ENCODE measurements at regions not wholly inside any gene's neighbourhood (a gene's known extent, or its start where the extent isn't known, plus 50 kb on each side); places are given as distances from the start of the nearest gene placed in this dataset.

DNA sequence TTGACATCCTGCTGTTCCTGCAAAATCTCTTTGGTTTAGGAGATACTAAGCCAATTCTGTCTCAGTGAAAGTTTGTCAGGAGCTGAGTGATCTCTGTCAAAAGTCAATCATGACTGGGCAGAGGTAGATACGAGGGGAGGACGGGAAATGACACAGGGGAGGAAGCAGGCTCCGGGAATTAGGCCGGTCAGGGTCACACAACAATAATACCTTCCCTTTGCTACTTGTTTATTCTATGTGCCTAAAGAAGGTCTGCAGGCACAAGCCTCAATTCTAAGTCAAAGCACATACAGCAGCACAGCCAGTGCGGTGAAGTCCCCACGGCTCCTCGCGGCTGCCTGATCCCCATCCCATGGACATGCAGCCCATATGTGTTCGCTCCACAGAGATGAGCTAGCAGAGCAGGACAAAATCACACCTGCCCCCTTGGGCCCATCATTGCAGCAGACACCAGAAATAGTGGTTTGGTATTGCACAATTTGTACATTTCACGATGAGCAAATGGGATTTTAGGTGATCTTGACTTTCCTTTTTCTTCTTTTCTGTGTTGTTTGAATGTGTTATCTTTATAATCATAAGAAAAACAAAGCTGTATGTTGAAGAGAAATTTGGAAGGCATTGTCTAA lies 141.4 kb downstream of the VAPA start:
- Histone ChIP-seq H3K4me3 (no peak overlapping the region), H3K4me1 (ENCODE audit: insufficient read depth) (peaks cover 12% of the 10 kb centered on the region), H3K27ac (no peak overlapping the region), H3K9me3 (no peaks in the 10 kb centered on the region), H3K27me3 (no peaks in the 10 kb centered on the region), H3K36me3 (no peaks in the 10 kb centered on the region)
- intact Hi-C loops (cut with DNase I): no loop called here
- 83 to 93% (median 91%) methylated on average over 10 of the region's 10 CpGs for WGBS, 3 donors
- DNase-seq: peak in 1 of 5 donors; percentile 11
- TF ChIP-seq POLR2A (IDR thresholded peaks at IDR 0.05) (no peak), EP300 (IDR thresholded peaks at IDR 0.05) (no peak)
- TF ChIP-seq, protein P1, sequence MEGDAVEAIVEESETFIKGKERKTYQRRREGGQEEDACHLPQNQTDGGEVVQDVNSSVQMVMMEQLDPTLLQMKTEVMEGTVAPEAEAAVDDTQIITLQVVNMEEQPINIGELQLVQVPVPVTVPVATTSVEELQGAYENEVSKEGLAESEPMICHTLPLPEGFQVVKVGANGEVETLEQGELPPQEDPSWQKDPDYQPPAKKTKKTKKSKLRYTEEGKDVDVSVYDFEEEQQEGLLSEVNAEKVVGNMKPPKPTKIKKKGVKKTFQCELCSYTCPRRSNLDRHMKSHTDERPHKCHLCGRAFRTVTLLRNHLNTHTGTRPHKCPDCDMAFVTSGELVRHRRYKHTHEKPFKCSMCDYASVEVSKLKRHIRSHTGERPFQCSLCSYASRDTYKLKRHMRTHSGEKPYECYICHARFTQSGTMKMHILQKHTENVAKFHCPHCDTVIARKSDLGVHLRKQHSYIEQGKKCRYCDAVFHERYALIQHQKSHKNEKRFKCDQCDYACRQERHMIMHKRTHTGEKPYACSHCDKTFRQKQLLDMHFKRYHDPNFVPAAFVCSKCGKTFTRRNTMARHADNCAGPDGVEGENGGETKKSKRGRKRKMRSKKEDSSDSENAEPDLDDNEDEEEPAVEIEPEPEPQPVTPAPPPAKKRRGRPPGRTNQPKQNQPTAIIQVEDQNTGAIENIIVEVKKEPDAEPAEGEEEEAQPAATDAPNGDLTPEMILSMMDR (IDR thresholded peaks at IDR 0.05): no peak

DNA sequence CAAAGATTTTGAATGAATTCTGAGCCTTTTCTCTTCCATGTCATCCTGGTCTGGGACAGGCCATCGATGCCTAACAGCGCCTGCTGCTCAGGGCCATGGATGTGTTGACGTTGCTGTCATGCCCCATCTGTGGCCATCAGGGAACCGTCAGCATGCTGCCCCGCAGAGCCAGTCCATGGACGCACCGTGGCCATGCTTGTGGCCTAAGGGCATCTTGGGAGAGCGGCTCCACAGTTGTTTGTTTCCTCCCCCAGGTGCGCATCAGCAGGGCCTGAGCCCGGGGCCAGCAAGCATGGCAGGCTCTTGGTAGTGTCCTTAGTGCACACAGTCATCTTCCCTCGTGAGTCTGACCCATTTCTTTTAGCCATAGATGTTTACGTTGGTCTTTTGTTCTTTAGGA lies 142.7 kb downstream of the VAPA start:
- no peaks in the 10 kb centered on the region for H3K36me3 ChIP-seq
- no peak overlapping the region for H3K27ac ChIP-seq
- TF ChIP-seq EP300 (IDR thresholded peaks at IDR 0.05) (no peak), POLR2A (IDR thresholded peaks at IDR 0.05) (no peak)
- TF ChIP-seq, protein P1 (IDR thresholded peaks at IDR 0.05): no peak
- peaks cover 12% of the 10 kb centered on the region for H3K4me1 ChIP-seq (ENCODE audit: insufficient read depth)
- H3K27me3 ChIP-seq: no peaks in the 10 kb centered on the region
- WGBS, 3 donors: 93 to 96% (median 94%) methylated on average over 9 to 12 of the region's 12 CpGs
- intact Hi-C loops (cut with DNase I): no loop called here
- H3K4me3 ChIP-seq: no peak overlapping the region
- no peaks in the 10 kb centered on the region for H3K9me3 ChIP-seq
- peak in 2 of 5 donors; percentile 14 to 34 for DNase-seq

DNA sequence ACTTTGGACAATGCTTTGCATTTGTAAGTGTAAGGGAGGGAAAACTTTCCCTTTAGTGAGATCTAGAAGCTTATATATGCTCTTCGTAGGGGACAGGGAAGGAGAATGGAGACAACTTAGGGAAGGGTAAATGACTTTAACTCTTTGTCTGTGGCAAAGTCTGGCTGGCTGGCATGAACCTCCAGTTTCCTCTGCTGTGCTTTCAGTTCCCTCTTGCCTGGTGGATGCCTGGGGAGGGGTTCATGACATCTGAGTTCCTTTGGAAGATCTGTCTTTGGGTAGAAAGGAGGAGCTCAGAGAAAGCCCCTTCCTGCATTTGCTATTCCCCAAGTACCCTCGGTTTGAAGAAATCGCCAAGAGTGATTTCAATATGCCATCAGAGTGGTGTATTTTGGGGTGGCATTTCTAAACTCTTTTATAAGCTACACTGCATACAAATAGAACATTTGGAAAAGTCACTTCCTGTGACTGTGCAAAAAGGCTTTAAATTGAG lies 143.6 kb downstream of the VAPA start:
- intact Hi-C loops (cut with DNase I): no loop called here
- Histone ChIP-seq H3K27me3 (no peaks in the 10 kb centered on the region), H3K36me3 (no peaks in the 10 kb centered on the region), H3K27ac (no peak overlapping the region), H3K9me3 (no peaks in the 10 kb centered on the region), H3K4me3 (no peak overlapping the region), H3K4me1 (ENCODE audit: insufficient read depth) (peaks cover 12% of the 10 kb centered on the region)
- DNase-seq: peak in 1 of 5 donors; percentile 12
- WGBS, 3 donors: 76 to 84% (median 83%) methylated on average over 3 of the region's 3 CpGs
- TF ChIP-seq, protein P1 (IDR thresholded peaks at IDR 0.05): no peak
- no peak for TF ChIP-seq EP300 (IDR thresholded peaks at IDR 0.05)
- TF ChIP-seq POLR2A (IDR thresholded peaks at IDR 0.05): no peak

DNA sequence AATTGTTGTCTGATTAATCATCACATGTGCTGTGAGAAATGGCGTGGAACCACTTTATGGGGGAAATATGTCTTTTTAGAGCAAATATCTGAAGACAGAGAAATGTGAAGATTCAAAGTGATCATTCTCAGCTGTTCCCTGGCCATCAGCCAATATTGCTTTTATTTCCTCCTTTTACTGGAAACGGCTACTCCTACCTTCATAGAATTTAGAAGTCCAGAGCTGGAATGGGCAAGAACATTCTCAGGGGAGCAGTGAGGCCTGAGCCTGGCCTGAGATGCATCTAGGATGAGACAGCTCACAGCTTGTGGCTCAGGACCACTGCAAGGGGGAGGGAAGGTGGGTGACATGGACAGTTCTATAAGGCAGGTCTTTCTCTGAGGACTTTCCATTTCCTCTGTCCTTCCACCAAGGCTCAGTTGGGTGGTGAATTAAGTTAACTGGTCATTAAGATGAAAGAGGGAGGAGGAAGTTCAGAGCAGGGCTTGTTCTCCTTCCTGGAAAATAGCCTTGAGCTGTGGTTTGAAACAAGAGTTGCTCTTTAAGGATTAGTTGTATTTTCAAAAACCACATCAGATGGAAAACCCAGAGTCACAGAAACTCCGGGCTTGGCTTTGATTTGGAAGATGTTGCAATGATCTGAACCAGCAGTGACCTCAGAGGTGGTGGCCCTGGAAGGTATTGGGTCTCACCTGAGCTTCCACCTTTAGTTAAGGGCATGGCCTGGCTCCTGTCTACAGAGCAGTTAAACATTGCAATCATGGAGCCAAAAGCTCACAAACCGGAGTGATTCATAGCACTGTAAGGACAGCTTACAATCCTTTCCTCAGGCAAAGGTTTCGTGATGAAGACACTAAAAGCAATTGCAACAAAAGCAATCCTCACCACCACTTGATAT lies 144.3 kb downstream of the VAPA start:
- intact Hi-C loops (cut with DNase I): no loop called here
- Histone ChIP-seq H3K4me3 (no peak overlapping the region), H3K4me1 (ENCODE audit: insufficient read depth) (peaks cover 12% of the 10 kb centered on the region), H3K27ac (no peak overlapping the region), H3K27me3 (no peaks in the 10 kb centered on the region), H3K9me3 (no peaks in the 10 kb centered on the region), H3K36me3 (no peaks in the 10 kb centered on the region)
- WGBS, 3 donors: 40 to 50% (median 47%) methylated on average over 5 of the region's 5 CpGs
- TF ChIP-seq POLR2A (IDR thresholded peaks at IDR 0.05): no peak
- no peak for TF ChIP-seq EP300 (IDR thresholded peaks at IDR 0.05)
- TF ChIP-seq, protein P1 (IDR thresholded peaks at IDR 0.05): no peak
- peak in 1 of 5 donors; percentile 14 for DNase-seq

Measured in ovary (tissue), 7 donors.